ENCODE measurements at regions not wholly inside any gene's neighbourhood (a gene's known extent, or its start where the extent isn't known, plus 50 kb on each side); places are given as distances from the start of the nearest gene placed in this dataset.

- TF ChIP-seq E2F6 (IDR thresholded peaks at IDR 0.05) = no peak
- no peak for TF ChIP-seq FOSL1 (IDR thresholded peaks at IDR 0.05; ENCODE audit: insufficient read depth, low read depth, low read length)
- TF ChIP-seq SIX5 (IDR thresholded peaks at IDR 0.05; ENCODE audit: low read depth, low read length) = no peak
- no peak for TF ChIP-seq TCF12 (IDR thresholded peaks at IDR 0.05; ENCODE audit: low read depth, low read length)
- no peak for TF ChIP-seq TAF7 (optimal IDR thresholded peaks at IDR 0.05; ENCODE audit: borderline replicate concordance, low read depth, low read length)
- no peak for TF ChIP-seq KDM4A (IDR thresholded peaks at IDR 0.05; ENCODE audit: low read depth, low read length, severe bottlenecking)
- TF ChIP-seq SRF (IDR thresholded peaks at IDR 0.05; ENCODE audit: low read depth, low read length) = no peak
- no peak for TF ChIP-seq KDM1A (IDR thresholded peaks at IDR 0.05; ENCODE audit: borderline replicate concordance, low read length)
Measured at GRCh38 chr10:55747244-55747643, 613.8 kb downstream of the ZWINT start (continued).

Measured in H1 (cell line).